ENCODE measurements at regions not wholly inside any gene's neighbourhood (a gene's known extent, or its start where the extent isn't known, plus 50 kb on each side); places are given as distances from the start of the nearest gene placed in this dataset.
"Not testable (repeated sequence)": the region's sequence is repeated elsewhere in the genome, so short reads cannot be mapped to it uniquely, and the experiment has no call there.

- DNase-seq: no peak
Measured at GRCh38 chr3:194930377-194931204, 244.9 kb downstream of the FAM43A start.

DNA sequence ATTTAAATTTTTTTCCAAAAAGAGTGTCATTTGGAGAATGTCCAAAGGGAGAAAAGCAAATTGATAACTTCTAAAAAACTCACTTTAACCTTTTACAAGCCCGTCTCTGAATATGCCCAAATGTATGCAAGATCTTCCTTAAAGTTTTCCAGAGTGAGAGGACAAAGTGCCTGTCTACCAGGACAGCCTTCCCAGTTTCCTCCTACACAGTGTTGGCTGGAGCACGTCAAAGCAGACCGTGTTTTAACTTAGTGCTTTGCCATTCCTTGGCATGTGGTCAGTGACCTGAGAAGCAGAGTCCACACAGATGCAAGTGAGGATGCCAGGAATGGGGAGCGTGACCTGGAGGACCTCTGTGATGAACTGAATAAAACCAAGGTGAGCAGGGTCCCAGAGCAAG, 245.7 kb downstream of the FAM43A start:
- DNase-seq: no peak

GRCh38 chr3:194931865-194932264, 246.2 kb downstream of the FAM43A start:
- DNase-seq: no peak

DNA sequence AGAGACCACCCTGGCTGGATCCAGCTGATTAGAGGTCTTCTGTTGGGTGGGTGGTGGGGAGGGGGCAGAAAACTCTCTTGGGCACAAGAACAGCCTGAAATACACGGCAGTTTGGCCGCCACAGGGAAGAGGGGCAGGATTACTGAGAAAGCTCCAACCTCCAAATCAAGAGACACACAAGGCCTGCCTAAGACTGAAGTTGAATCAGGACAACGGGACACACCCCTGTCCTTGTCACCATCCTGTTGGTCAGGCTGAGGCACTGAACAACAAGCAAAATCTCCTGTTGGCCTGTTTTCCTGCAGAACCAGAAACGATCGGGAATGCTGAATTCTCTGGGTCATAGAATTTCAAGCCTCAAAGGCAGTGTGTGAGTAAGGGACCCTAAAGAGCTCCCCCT, 247.8 kb downstream of the FAM43A start:
- no peak for DNase-seq

GRCh38 chr3:194935061-194935460, 249.4 kb downstream of the FAM43A start:
- DNase-seq: peak in 1 of 2 donors; percentile 18

DNA sequence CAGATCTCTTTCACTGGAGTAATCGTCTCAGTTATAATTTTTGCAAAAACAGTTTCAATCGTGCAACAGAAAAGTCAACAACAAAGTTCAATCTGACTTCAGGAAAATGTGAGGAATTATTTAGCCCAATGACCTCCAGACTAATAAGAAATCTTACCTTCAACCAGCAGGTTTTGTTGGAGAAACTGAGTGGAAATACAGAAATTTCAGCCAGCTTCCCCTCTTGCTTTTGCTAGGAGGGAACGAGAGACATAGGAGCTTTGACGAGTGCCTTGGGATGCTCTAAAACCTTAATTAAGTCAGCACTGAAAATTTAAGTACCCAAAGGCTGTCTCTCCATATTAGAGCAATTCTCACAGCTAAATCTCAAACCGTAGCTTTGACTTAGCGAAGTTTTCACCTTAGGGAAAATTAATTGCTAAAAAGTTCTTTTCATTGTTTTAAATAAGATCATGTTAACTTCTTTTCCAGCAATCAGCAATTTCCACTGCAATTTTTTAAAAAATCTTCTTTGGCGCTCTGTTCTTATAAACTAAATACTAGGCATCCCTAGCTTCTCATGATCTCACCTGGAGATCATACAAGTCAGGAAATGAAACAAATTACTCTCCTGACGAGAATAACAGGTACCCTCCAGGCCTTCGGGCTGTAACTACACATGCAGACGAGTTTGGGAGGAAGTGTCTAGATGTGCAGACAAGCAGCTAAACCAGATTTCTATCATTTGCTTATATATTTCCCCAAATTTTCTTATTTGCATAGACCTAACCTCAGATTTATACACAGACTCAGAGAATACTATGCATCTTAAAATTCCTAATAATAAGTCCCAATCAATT, 250.2 kb downstream of the FAM43A start:
- DNase-seq: no peak

- no peak for DNase-seq
Measured at GRCh38 chr3:194936659-194937058, 251.0 kb downstream of the FAM43A start.

- no peak for DNase-seq
Measured at GRCh38 chr3:194937144-194937543, 251.5 kb downstream of the FAM43A start.

DNA sequence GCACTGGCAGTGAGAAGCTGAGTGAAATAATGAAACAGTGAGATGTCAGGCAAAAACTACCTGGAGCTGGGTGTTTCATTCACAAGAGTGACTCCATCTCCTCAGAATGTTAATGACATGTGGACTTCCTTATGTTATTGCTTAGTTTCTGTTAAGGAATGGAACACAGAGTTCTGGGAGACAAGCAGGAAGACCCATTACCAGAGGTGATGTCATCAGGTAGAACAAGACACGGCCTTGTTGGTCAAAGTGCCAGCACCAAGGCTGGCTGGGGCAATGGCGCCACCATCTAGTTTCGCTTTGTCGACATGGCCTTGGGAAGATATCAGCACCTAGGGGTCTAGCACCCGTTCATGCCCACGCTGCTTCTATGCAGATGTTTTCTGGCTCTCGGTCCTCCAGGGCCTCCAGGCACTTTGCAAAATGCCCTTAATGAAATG, 252.2 kb downstream of the FAM43A start:
- no peak for DNase-seq

DNA sequence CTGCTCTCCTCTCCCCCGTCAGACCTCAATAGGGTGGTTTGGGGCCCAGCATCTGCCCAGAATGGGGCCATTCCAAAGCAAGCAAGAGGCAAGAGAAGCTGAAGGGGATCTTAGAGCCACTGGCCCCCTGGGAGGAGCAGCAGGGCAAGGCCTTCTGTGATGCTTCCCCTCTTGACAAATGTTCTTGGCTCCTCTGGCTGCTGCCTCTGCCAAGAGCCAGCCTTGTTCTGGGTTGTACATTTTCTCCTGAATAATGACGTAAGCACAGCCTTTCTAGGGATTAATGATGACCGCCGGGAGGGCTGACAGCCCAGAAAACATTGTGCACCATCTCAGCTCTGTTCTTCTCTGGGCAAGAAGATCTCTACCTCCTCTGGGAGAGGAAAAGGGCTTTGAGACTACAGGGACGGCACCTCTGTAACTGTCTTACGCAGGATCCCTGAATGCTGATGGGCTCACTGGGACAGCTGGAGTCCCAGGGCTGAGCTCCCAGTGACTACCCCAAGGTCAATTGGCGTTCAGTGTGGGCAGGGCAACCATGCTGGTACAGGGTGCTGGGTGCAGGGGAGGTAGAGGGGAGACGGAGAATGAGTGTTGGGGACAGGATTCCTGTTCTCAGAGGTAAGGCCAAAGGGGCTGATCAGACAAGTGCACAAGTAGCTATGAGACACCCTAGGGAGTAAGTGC, 253.3 kb downstream of the FAM43A start:
- no peak for DNase-seq

DNA sequence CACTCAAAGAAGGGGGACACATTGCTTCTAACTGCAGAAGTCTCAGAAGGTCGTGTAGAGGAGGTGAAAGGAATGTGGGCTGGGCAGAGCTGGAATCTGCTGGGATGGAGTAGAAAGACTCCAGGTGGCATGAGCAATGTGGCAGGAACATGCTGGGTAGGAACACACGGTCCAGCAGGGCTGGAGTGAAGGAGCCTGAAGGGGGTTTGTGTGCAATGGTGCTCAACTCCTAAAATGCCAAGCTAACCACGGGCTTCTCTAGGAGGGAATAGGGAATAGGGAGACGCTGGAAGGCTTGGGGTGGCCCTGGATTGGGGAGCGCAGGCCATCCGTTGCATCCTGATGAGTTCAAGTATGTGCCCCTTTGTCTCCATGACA, 253.8 kb downstream of the FAM43A start:
- no peak for DNase-seq

- no peak for DNase-seq
Measured at GRCh38 chr3:194939949-194940770, 254.5 kb downstream of the FAM43A start.

GRCh38 chr3:194941360-194941955, 255.8 kb downstream of the FAM43A start:
- no peak for DNase-seq

GRCh38 chr3:194941956-194942511, 256.4 kb downstream of the FAM43A start:
- no peak for DNase-seq

- no peak for DNase-seq
Measured at GRCh38 chr3:194944526-194944925, 258.8 kb downstream of the FAM43A start.

GRCh38 chr3:194945508-194945907, 259.8 kb downstream of the FAM43A start:
- DNase-seq: no peak

DNA sequence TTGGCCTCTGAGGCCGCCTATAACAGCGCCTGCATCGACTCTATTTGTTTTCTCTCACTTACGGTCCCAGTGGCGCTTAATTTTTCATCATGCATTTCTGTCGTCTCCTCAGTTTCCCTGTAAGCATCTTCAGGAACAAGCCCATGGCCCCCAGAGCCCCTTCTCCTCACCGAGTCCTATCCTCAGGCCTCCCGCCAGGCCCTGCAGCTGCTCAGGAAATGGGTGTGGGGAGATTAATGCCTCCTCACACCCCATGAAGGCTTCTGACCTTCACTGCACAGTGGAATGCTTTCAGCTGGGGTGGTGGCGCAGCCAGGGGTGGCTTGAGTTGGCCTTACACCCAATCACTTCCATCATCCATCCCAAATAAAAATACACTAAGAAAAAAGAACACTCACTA, 260.4 kb downstream of the FAM43A start:
- no peak for DNase-seq

- DNase-seq: no peak
Measured at GRCh38 chr3:194949592-194949991, 263.9 kb downstream of the FAM43A start.

DNA sequence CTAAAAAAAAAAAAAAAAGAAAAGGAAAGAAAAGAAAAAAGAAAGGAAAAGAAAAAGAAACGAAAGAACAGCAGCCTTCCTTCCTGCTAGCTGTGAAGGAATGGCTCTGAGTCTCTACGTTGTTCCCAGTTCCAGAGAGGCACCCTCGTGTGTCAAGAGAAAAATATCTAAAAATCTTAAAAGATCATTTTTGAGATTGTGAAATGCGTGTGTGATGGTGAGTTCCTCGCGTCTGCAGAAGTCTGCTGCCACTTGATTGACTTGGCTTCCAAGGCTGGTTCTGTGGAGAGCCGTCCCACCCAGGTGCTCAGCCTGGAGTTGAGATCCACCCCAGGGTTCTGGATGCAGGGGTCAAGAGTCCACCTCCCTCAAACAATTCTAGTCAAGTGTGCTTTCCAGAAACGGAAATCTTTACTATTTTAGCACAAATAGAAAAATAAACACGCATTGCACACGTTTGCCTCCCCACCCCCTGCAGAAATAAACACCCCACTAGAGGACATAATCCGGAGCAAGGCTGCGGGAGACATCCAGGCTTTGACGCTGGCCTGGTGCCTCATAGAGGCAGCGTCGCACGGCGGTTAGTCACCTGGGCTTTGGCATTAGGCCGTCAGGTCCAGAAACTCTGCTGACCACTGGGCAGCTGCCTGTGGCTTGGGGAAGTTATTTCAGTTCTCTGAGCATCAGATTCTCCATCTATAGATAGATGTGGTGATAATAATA, 265.4 kb downstream of the FAM43A start:
- no peak for DNase-seq

DNA sequence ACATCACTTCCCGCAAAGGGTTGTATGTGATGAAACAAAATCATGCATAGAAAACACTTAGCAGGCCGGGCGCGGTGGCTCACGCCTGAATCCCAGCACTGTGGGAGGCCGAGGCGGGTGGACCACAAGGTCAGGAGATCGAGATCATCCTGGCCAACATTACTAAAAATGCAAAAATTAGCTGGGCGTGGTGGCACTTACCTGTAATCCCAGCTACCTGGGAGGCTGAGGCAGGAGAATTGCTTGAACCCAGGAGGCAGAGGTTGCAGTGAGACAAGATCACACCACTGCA, 265.9 kb downstream of the FAM43A start:
- DNase-seq: not testable (repeated sequence)

DNA sequence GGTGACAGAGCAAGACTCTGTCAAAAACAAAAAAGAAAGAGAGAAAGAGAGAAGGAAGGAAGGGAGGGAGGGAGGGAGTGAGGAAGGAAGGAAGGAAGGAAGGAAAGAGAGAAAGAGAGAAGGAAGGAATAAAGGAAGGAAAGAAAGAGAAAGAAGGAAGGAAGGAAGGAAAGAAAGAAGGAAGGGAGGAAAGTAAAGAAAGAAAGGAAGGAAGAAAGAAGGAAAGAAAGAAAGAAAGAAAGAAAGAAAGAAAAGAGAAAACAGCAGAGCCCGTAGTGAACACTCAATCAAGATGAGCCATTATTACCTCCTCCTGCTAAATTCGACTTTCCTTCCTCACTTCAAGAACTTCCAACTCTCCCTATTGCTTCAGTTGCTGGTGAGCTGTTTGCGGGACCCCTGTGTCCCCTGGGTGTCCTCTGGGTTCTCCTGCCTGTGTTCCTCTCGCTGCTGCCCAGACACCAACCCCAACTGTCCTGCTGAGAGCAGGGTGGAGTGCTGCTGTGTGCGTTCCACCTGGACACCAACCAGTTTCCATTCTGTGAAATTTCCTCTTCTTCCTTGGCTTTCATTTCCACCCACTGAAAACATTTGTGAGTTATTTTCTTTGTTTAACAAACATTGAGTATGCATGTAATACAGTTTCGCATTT, 266.4 kb downstream of the FAM43A start:
- no peak for DNase-seq

Measured in CD4-positive, alpha-beta T cell treated with Interleukin-4 for 1 hour (primary cell).